Cardiac muscle cell (in vitro differentiated cells and primary cell): ENCODE measurements at regions not wholly inside any gene's neighbourhood (a gene's known extent, or its start where the extent isn't known, plus 50 kb on each side); places are given as distances from the start of the nearest gene placed in this dataset.

Experiments used
- DNase-seq, 2 donors: peaks; one replicate each; pipeline versions ENCODE4 v3.0.0 to v3.0.0-alpha.2; 2010 to 2017; ENCODE audit warnings: low read depth in 1 of 2, low spot score in 1 of 2
- H3K27ac ChIP-seq: fragments of 200-600 bp; sonication (generic); 2 replicates; pipeline ENCODE4 v1.5.1; 2016
- H3K27me3 ChIP-seq: fragments of 200-600 bp; sonication (generic); 2 replicates; pipeline ENCODE4 v1.6.0; 2016; ENCODE audit warnings: control low read depth
- H3K36me3 ChIP-seq: fragments of 200-600 bp; sonication (generic); 2 replicates; pipeline ENCODE4 v1.5.1; 2016; ENCODE audit warnings: control low read depth
- H3K4me1 ChIP-seq: fragments of 200-600 bp; sonication (generic); 2 replicates; pipeline ENCODE4 v1.8.1; 2017; ENCODE audit warnings: low read depth, mild to moderate bottlenecking, mixed run types
- H3K4me3 ChIP-seq: fragments of 200-600 bp; sonication (generic); 2 replicates; pipeline ENCODE4 v1.5.1; 2016; ENCODE audit warnings: mild to moderate bottlenecking
- H3K9me3 ChIP-seq: fragments of 200-600 bp; sonication (generic); 2 replicates; pipeline ENCODE4 v1.5.1; 2017; ENCODE audit warnings: low read depth, mild to moderate bottlenecking, control low read depth
- CTCF ChIP-seq: IDR thresholded peaks from 2 replicates; pipeline ENCODE4 v1.5.1; 2012; ENCODE audit warnings: low read depth, mild to moderate bottlenecking, low read length

GRCh38 chr19:32039440-32039839 is 306.0 kb upstream of the ZNF507 start:
- H3K36me3 ChIP-seq, result no peaks in the 10 kb centered on the region
- TF ChIP-seq CTCF, result no peak
- peaks cover 25% of the 10 kb centered on the region for H3K27me3 ChIP-seq
- H3K4me1 ChIP-seq, result peaks cover 24% of the 10 kb centered on the region
- DNase-seq, result no peak
- no peaks in the 10 kb centered on the region for H3K9me3 ChIP-seq
- H3K27ac ChIP-seq, result no peak overlapping the region
- no peak overlapping the region for H3K4me3 ChIP-seq

DNA sequence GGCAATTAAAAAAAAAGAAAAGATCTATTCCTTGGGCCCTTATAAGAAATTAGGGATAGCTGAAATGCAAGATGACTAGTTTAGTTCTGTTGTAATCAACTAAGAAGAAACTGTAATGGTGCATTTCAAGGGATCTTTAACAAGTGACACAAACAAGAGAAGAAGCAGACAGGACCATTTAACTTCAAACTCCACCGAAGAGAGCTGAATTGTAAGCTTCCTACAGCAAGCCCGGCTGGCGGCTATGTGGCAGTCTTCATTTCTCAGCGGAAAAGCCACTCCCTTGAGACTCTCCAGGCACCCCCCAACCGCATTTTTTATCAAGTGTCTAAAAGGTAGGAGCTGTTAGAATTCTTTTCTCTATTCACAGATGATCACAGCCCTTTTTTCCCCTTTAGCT is 305.2 kb upstream of the ZNF507 start:
- Histone ChIP-seq H3K36me3 (no peaks in the 10 kb centered on the region), H3K4me1 (peaks cover 24% of the 10 kb centered on the region), H3K27me3 (peaks cover 32% of the 10 kb centered on the region), H3K4me3 (no peak overlapping the region), H3K9me3 (no peaks in the 10 kb centered on the region), H3K27ac (no peak overlapping the region)
- DNase-seq, result peak in 1 of 2 donors; percentile 55
- TF ChIP-seq CTCF, result no peak

DNA sequence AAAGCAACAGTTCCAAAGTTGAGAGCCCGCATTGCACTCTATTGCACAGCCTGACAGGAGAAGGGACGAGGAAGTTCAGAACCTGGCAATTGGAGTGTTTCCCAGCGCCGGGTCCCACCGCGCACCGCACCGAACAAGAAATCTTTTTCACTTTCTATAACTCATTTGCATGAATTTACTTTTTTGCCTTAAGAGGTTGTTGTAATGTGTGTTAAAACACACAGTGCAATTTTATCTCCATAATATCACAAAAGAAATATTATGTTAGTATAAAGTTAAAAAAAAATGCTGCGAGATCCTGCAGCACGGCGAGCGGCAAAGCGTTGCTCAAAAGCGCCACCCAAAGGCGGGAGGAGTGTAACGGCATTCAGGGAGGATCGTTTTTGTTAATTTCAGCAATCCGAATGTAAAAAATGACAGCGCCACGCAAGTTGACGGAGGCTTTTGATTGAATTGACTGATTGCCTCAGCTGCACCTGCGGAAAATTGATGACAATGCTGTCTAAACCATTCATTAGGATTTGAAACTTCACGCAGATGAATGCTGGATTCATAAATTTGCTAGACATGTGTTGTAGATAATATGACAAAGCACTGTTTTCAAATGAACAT is 303.6 kb upstream of the ZNF507 start:
- peak overlapping the region; percentile 51 for H3K4me3 ChIP-seq
- H3K36me3 ChIP-seq, result no peaks in the 10 kb centered on the region
- peak; percentile 56 to 69 for DNase-seq
- H3K27ac ChIP-seq, result no peak overlapping the region
- no peaks in the 10 kb centered on the region for H3K9me3 ChIP-seq
- peaks cover 24% of the 10 kb centered on the region for H3K4me1 ChIP-seq
- H3K27me3 ChIP-seq, result peaks cover 32% of the 10 kb centered on the region
- TF ChIP-seq CTCF, result peak; percentile 94

- H3K27ac ChIP-seq, result no peak overlapping the region
- peaks cover 22% of the 10 kb centered on the region for H3K27me3 ChIP-seq
- H3K4me3 ChIP-seq, result no peak overlapping the region
- H3K9me3 ChIP-seq, result no peaks in the 10 kb centered on the region
- H3K36me3 ChIP-seq, result no peaks in the 10 kb centered on the region
- H3K4me1 ChIP-seq, result no peaks in the 10 kb centered on the region
- no peak for DNase-seq
- no peak for TF ChIP-seq CTCF
Observed at GRCh38 chr19:32047788-32048187, 297.6 kb upstream of the ZNF507 start.

- no peaks in the 10 kb centered on the region for H3K4me1 ChIP-seq
- no peaks in the 10 kb centered on the region for H3K9me3 ChIP-seq
- no peak for TF ChIP-seq CTCF
- no peak for DNase-seq
- no peaks in the 10 kb centered on the region for H3K27me3 ChIP-seq
- no peak overlapping the region for H3K27ac ChIP-seq
- H3K36me3 ChIP-seq, result no peaks in the 10 kb centered on the region
- H3K4me3 ChIP-seq, result no peak overlapping the region
Observed at GRCh38 chr19:32053376-32053775, 292.0 kb upstream of the ZNF507 start.
